Vagina (tissue), 2 donors: ENCODE measurements at regions not wholly inside any gene's neighbourhood (a gene's known extent, or its start where the extent isn't known, plus 50 kb on each side); places are given as distances from the start of the nearest gene placed in this dataset.
"Not testable (repeated sequence)": the region's sequence is repeated elsewhere in the genome, so short reads cannot be mapped to it uniquely, and the experiment has no call there.

Experiments
- DNase-seq, 2 donors: peaks; one replicate each; pipeline ENCODE4 v3.0.0-alpha.2; 2017; ENCODE audit errors: extremely low spot score in 2 of 2
- H3K27ac ChIP-seq: fragments of 200-600 bp; sonication (generic); one replicate; pipeline ENCODE4 v1.5.1; 2019
- H3K27me3 ChIP-seq: fragments of 200-600 bp; sonication (generic); one replicate; pipeline ENCODE4 v1.5.1; 2019
- H3K36me3 ChIP-seq, 2 donors: fragments of 200-600 bp; sonication (generic); one replicate each; pipeline ENCODE4 v1.5.1; 2017 to 2019
- H3K4me1 ChIP-seq: fragments of 200-600 bp; sonication (generic); one replicate; pipeline ENCODE4 v1.5.1; 2019
- H3K4me3 ChIP-seq, 2 donors: fragments of 200-600 bp; sonication (generic); 1 replicate in 1 of 2; 2 replicates in 1 of 2; pipeline ENCODE4 v1.5.1; 2016 to 2019
- H3K9me3 ChIP-seq: fragments of 200-600 bp; sonication (generic); one replicate; pipeline ENCODE4 v1.5.1; 2019
- POLR2A ChIP-seq, 2 donors: fragments of 450-650 bp; IDR thresholded peaks; one replicate each; pipeline ENCODE4 v1.6.1; 2017; ENCODE audit warnings: antibody characterized with exemption in 2 of 2, mild to moderate bottlenecking in 2 of 2, moderate library complexity in 2 of 2
- POLR2AphosphoS5 ChIP-seq, 2 donors: sonication (generic); formaldehyde crosslinking; IDR thresholded peaks; one replicate each; pipeline ENCODE4 v1.9.0; 2017; ENCODE audit warnings: antibody characterized with exemption in 2 of 2, mild to moderate bottlenecking in 2 of 2, low read depth in 1 of 2; ENCODE audit not compliant: insufficient read depth in 1 of 2
- intact Hi-C: fragments of 100-400 bp; cut with DNase I; formaldehyde crosslinking; loops from one replicate; pipeline ENCODE4 v1.15.1; 2023
- TF ChIP-seq, protein P1 (sequence below), 3 experiments: fragments of 450-650 bp in 2 of 3; fragments of 200-600 bp in 1 of 3; sonication (generic) in 1 of 3; IDR thresholded peaks; one replicate each; pipeline ENCODE4 v1.5.1; 2017 to 2019; ENCODE audit warnings: antibody characterized with exemption in 3 of 3, mild to moderate bottlenecking in 2 of 3, moderate library complexity in 2 of 3

DNA sequence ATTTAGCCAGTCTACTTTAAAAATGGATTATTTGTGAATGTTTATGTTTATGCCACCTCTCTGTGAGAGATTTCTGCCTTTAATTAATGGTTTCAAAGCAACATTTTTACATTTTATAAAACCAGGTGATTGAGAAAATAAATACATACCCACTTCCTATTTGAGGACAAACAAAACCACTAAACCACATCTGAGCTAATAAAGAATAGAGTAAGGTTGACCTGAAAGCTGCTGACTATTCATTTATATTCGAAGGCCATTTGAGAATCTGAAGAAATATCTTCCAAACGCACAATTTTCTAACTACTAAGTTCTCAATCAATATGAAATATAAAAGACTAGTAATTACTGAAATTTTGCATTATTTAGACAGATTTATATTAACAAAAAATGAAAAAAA, 705.1 kb downstream of the XPNPEP1 start:
- no peaks in the 10 kb centered on the region for H3K27me3 ChIP-seq
- no peaks in the 10 kb centered on the region for H3K36me3 ChIP-seq
- no peaks in the 10 kb centered on the region for H3K4me1 ChIP-seq
- TF ChIP-seq POLR2AphosphoS5 (IDR thresholded peaks at IDR 0.05; ENCODE audit: insufficient read depth in 1 of 2, low read depth in 1 of 2) (no peak), POLR2A (IDR thresholded peaks at IDR 0.05) (no peak)
- TF ChIP-seq, protein P1, sequence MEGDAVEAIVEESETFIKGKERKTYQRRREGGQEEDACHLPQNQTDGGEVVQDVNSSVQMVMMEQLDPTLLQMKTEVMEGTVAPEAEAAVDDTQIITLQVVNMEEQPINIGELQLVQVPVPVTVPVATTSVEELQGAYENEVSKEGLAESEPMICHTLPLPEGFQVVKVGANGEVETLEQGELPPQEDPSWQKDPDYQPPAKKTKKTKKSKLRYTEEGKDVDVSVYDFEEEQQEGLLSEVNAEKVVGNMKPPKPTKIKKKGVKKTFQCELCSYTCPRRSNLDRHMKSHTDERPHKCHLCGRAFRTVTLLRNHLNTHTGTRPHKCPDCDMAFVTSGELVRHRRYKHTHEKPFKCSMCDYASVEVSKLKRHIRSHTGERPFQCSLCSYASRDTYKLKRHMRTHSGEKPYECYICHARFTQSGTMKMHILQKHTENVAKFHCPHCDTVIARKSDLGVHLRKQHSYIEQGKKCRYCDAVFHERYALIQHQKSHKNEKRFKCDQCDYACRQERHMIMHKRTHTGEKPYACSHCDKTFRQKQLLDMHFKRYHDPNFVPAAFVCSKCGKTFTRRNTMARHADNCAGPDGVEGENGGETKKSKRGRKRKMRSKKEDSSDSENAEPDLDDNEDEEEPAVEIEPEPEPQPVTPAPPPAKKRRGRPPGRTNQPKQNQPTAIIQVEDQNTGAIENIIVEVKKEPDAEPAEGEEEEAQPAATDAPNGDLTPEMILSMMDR (IDR thresholded peaks at IDR 0.05) = no peak
- no peak for DNase-seq
- no peak overlapping the region for H3K27ac ChIP-seq
- intact Hi-C loops = no loop called here
- H3K9me3 ChIP-seq = no peaks in the 10 kb centered on the region
- no peak overlapping the region for H3K4me3 ChIP-seq

GRCh38 chr10:109215291-109216075, 707.8 kb downstream of the XPNPEP1 start:
- TF ChIP-seq POLR2A (IDR thresholded peaks at IDR 0.05) = no peak
- TF ChIP-seq POLR2AphosphoS5 (IDR thresholded peaks at IDR 0.05; ENCODE audit: insufficient read depth in 1 of 2, low read depth in 1 of 2) = no peak
- Histone ChIP-seq H3K36me3 (no peaks in the 10 kb centered on the region), H3K9me3 (no peaks in the 10 kb centered on the region), H3K27ac (no peak overlapping the region), H3K27me3 (no peaks in the 10 kb centered on the region), H3K4me1 (no peaks in the 10 kb centered on the region), H3K4me3 (no peak overlapping the region)
- intact Hi-C loops = no loop called here
- no peak for DNase-seq

- intact Hi-C loops, H3K27ac ChIP-seq, H3K4me1 ChIP-seq, H3K4me3 ChIP-seq, H3K36me3 ChIP-seq, H3K27me3 ChIP-seq, H3K9me3 ChIP-seq, DNase-seq: not testable (repeated sequence)
Measured at GRCh38 chr10:109214891-109215290, 708.4 kb downstream of the XPNPEP1 start.

GRCh38 chr10:109207361-109207760, 716.0 kb downstream of the XPNPEP1 start:
- Histone ChIP-seq H3K4me3 (no peak overlapping the region), H3K9me3 (no peaks in the 10 kb centered on the region), H3K4me1 (no peaks in the 10 kb centered on the region), H3K36me3 (no peaks in the 10 kb centered on the region), H3K27ac (no peak overlapping the region), H3K27me3 (no peaks in the 10 kb centered on the region)
- intact Hi-C loops = no loop called here
- DNase-seq = no peak
- TF ChIP-seq, protein P1 (IDR thresholded peaks at IDR 0.05) = no peak
- no peak for TF ChIP-seq POLR2A (IDR thresholded peaks at IDR 0.05)
- no peak for TF ChIP-seq POLR2AphosphoS5 (IDR thresholded peaks at IDR 0.05; ENCODE audit: insufficient read depth in 1 of 2, low read depth in 1 of 2)

GRCh38 chr10:109205929-109206585, 717.3 kb downstream of the XPNPEP1 start:
- Histone ChIP-seq H3K27ac (no peak overlapping the region), H3K27me3 (no peaks in the 10 kb centered on the region), H3K4me3 (no peak overlapping the region), H3K36me3 (no peaks in the 10 kb centered on the region), H3K4me1 (no peaks in the 10 kb centered on the region), H3K9me3 (no peaks in the 10 kb centered on the region)
- intact Hi-C loops = no loop called here
- DNase-seq = no peak
- TF ChIP-seq POLR2A (IDR thresholded peaks at IDR 0.05) = no peak
- TF ChIP-seq POLR2AphosphoS5 (IDR thresholded peaks at IDR 0.05; ENCODE audit: insufficient read depth in 1 of 2, low read depth in 1 of 2) = no peak
- TF ChIP-seq, protein P1 (IDR thresholded peaks at IDR 0.05) = no peak
